ENCODE measurements at regions not wholly inside any gene's neighbourhood (a gene's known extent, or its start where the extent isn't known, plus 50 kb on each side); places are given as distances from the start of the nearest gene placed in this dataset.
A peak's percentile ranks its signal among the peaks of the same experiment; 100 is the strongest.

- no peaks in the 10 kb centered on the region for H3K4me1 ChIP-seq (ENCODE audit: insufficient read depth, low read length)
- H3K4me3 ChIP-seq (ENCODE audit: insufficient read depth, low read depth, low read length) = no peak overlapping the region
- no peak for FAIRE-seq
- Mint-ChIP-seq H3K27me3 (ENCODE audit: low read depth, unreplicated experiment) (no peaks in the 10 kb centered on the region), H3K4me1 (ENCODE audit: low read depth, unreplicated experiment) (peaks cover 21% of the 10 kb centered on the region), H3K27ac (ENCODE audit: unreplicated experiment) (no peak overlapping the region), H3K4me3 (ENCODE audit: unreplicated experiment) (no peak overlapping the region), H3K36me3 (ENCODE audit: low read depth, unreplicated experiment) (no peaks in the 10 kb centered on the region), H3K9me3 (ENCODE audit: unreplicated experiment) (peaks cover 5% of the 10 kb centered on the region)
- H4K20me1 ChIP-seq (ENCODE audit: insufficient read depth, low read length) = no peaks in the 10 kb centered on the region
- no peaks in the 10 kb centered on the region for H3K36me3 ChIP-seq (ENCODE audit: insufficient read depth, low read length)
- H3K9me3 ChIP-seq (ENCODE audit: insufficient read depth, low read depth, low read length) = no peaks in the 10 kb centered on the region
- no peak overlapping the region for H2AFZ ChIP-seq (ENCODE audit: low read depth, low read length)
- TF ChIP-seq EZH2 (IDR thresholded peaks at IDR 0.05; ENCODE audit: insufficient read depth, low read length) = no peak
- TF ChIP-seq, protein P1, sequence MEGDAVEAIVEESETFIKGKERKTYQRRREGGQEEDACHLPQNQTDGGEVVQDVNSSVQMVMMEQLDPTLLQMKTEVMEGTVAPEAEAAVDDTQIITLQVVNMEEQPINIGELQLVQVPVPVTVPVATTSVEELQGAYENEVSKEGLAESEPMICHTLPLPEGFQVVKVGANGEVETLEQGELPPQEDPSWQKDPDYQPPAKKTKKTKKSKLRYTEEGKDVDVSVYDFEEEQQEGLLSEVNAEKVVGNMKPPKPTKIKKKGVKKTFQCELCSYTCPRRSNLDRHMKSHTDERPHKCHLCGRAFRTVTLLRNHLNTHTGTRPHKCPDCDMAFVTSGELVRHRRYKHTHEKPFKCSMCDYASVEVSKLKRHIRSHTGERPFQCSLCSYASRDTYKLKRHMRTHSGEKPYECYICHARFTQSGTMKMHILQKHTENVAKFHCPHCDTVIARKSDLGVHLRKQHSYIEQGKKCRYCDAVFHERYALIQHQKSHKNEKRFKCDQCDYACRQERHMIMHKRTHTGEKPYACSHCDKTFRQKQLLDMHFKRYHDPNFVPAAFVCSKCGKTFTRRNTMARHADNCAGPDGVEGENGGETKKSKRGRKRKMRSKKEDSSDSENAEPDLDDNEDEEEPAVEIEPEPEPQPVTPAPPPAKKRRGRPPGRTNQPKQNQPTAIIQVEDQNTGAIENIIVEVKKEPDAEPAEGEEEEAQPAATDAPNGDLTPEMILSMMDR (IDR thresholded peaks at IDR 0.05; ENCODE audit: insufficient read depth, low read depth, low read length) = no peak
- no peak for DNase-seq (ENCODE audit: low read depth)
- no peak overlapping the region for H3K4me2 ChIP-seq (ENCODE audit: low read length)
- no peak overlapping the region for H3K27ac ChIP-seq (ENCODE audit: low read depth, low read length)
- H3K79me2 ChIP-seq (ENCODE audit: insufficient read depth, low read length) = no peaks in the 10 kb centered on the region
- no peak overlapping the region for H3K9ac ChIP-seq (ENCODE audit: low read length)
- H3K27me3 ChIP-seq (ENCODE audit: insufficient read depth, low read length) = no peaks in the 10 kb centered on the region
Observed at GRCh38 chr1:209355415-209355814, 228.1 kb upstream of the CAMK1G start.

GRCh38 chr1:209356976-209357377, 226.5 kb upstream of the CAMK1G start:
- Histone ChIP-seq H3K36me3 (ENCODE audit: insufficient read depth, low read length) (no peaks in the 10 kb centered on the region), H2AFZ (ENCODE audit: low read depth, low read length) (no peak overlapping the region), H3K9me3 (ENCODE audit: insufficient read depth, low read depth, low read length) (no peaks in the 10 kb centered on the region), H3K27me3 (ENCODE audit: insufficient read depth, low read length) (no peaks in the 10 kb centered on the region), H3K79me2 (ENCODE audit: insufficient read depth, low read length) (no peaks in the 10 kb centered on the region), H3K4me3 (ENCODE audit: insufficient read depth, low read depth, low read length) (no peak overlapping the region), H3K9ac (ENCODE audit: low read length) (no peak overlapping the region), H3K4me1 (ENCODE audit: insufficient read depth, low read length) (no peaks in the 10 kb centered on the region), H4K20me1 (ENCODE audit: insufficient read depth, low read length) (no peaks in the 10 kb centered on the region), H3K27ac (ENCODE audit: low read depth, low read length) (no peak overlapping the region), H3K4me2 (ENCODE audit: low read length) (no peak overlapping the region)
- TF ChIP-seq EZH2 (IDR thresholded peaks at IDR 0.05; ENCODE audit: insufficient read depth, low read length) = no peak
- TF ChIP-seq, protein P1 (IDR thresholded peaks at IDR 0.05; ENCODE audit: insufficient read depth, low read depth, low read length) = no peak
- peaks cover 17% of the 10 kb centered on the region for H3K4me1 Mint-ChIP-seq (ENCODE audit: low read depth, unreplicated experiment)
- peak overlapping the region; percentile 56 for H3K27ac Mint-ChIP-seq (ENCODE audit: unreplicated experiment)
- no peak overlapping the region for H3K4me3 Mint-ChIP-seq (ENCODE audit: unreplicated experiment)
- DNase-seq (ENCODE audit: low read depth) = no peak
- H3K9me3 Mint-ChIP-seq (ENCODE audit: unreplicated experiment) = peaks cover 7% of the 10 kb centered on the region
- FAIRE-seq = no peak
- no peaks in the 10 kb centered on the region for H3K27me3 Mint-ChIP-seq (ENCODE audit: low read depth, unreplicated experiment)
- no peaks in the 10 kb centered on the region for H3K36me3 Mint-ChIP-seq (ENCODE audit: low read depth, unreplicated experiment)

GRCh38 chr1:209363112-209363511, 220.4 kb upstream of the CAMK1G start:
- H3K27ac Mint-ChIP-seq (ENCODE audit: unreplicated experiment) = no peak overlapping the region
- no peak overlapping the region for H3K4me2 ChIP-seq (ENCODE audit: low read length)
- peaks cover 4% of the 10 kb centered on the region for H3K9me3 Mint-ChIP-seq (ENCODE audit: unreplicated experiment)
- no peaks in the 10 kb centered on the region for H3K79me2 ChIP-seq (ENCODE audit: insufficient read depth, low read length)
- TF ChIP-seq, protein P1 (IDR thresholded peaks at IDR 0.05; ENCODE audit: insufficient read depth, low read depth, low read length) = no peak
- no peak for TF ChIP-seq EZH2 (IDR thresholded peaks at IDR 0.05; ENCODE audit: insufficient read depth, low read length)
- no peak overlapping the region for H3K27ac ChIP-seq (ENCODE audit: low read depth, low read length)
- no peak for DNase-seq (ENCODE audit: low read depth)
- peaks cover 38% of the 10 kb centered on the region for H3K4me1 Mint-ChIP-seq (ENCODE audit: low read depth, unreplicated experiment)
- FAIRE-seq = no peak
- no peak overlapping the region for H3K4me3 ChIP-seq (ENCODE audit: insufficient read depth, low read depth, low read length)
- H3K4me3 Mint-ChIP-seq (ENCODE audit: unreplicated experiment) = no peak overlapping the region
- peaks cover 19% of the 10 kb centered on the region for H3K4me1 ChIP-seq (ENCODE audit: insufficient read depth, low read length)
- no peak overlapping the region for H3K9ac ChIP-seq (ENCODE audit: low read length)
- no peaks in the 10 kb centered on the region for H3K27me3 ChIP-seq (ENCODE audit: insufficient read depth, low read length)
- no peaks in the 10 kb centered on the region for H3K27me3 Mint-ChIP-seq (ENCODE audit: low read depth, unreplicated experiment)
- H3K36me3 ChIP-seq (ENCODE audit: insufficient read depth, low read length) = no peaks in the 10 kb centered on the region
- no peaks in the 10 kb centered on the region for H3K36me3 Mint-ChIP-seq (ENCODE audit: low read depth, unreplicated experiment)
- H4K20me1 ChIP-seq (ENCODE audit: insufficient read depth, low read length) = no peaks in the 10 kb centered on the region
- H3K9me3 ChIP-seq (ENCODE audit: insufficient read depth, low read depth, low read length) = no peaks in the 10 kb centered on the region
- no peak overlapping the region for H2AFZ ChIP-seq (ENCODE audit: low read depth, low read length)
